Mammary epithelial cell (primary cell): ENCODE measurements at regions not wholly inside any gene's neighbourhood (a gene's known extent, or its start where the extent isn't known, plus 50 kb on each side); places are given as distances from the start of the nearest gene placed in this dataset.

ENCODE experiments used
- CTCF ChIP-seq, 2 donors: IDR thresholded peaks in 1 of 2; conservative IDR thresholded peaks in 1 of 2; 2 replicates each; pipeline ENCODE4 v1.5.1; 2011 to 2012; ENCODE audit warnings: inconsistent platforms in 2 of 2, low read length in 2 of 2, mild to moderate bottlenecking in 2 of 2, control low read depth in 1 of 2, low read depth in 1 of 2; ENCODE audit not compliant: insufficient read depth in 1 of 2; ENCODE audit errors: extremely low read depth in 1 of 2
- EZH2 ChIP-seq: IDR thresholded peaks from 2 replicates; pipeline ENCODE4 v1.6.1; 2012; ENCODE audit warnings: low read length, inconsistent platforms, borderline replicate concordance

- TF ChIP-seq CTCF (conservative IDR thresholded peaks at IDR 0.05 in 1 of 2, IDR thresholded peaks at IDR 0.05 in 1 of 2; ENCODE audit: extremely low read depth in 1 of 2, insufficient read depth in 1 of 2, low read depth in 1 of 2, low read length in 2 of 2) (no peak), EZH2 (no peak)
Observed at GRCh38 chr10:124265391-124265745, 153.4 kb downstream of the OAT start.
